Erythroblast (primary cell): ENCODE measurements at regions not wholly inside any gene's neighbourhood (a gene's known extent, or its start where the extent isn't known, plus 50 kb on each side); places are given as distances from the start of the nearest gene placed in this dataset.

Experiments
- GATA1 ChIP-seq: IDR thresholded peaks from 2 replicates; pipeline ENCODE4 v1.6.1; 2011; ENCODE audit warnings: low read depth, mild to moderate bottlenecking, control low read depth, low read length, moderate library complexity
- POLR2A ChIP-seq: IDR thresholded peaks from 2 replicates; pipeline ENCODE4 v1.6.1; 2011; ENCODE audit warnings: mild to moderate bottlenecking, low read length

DNA sequence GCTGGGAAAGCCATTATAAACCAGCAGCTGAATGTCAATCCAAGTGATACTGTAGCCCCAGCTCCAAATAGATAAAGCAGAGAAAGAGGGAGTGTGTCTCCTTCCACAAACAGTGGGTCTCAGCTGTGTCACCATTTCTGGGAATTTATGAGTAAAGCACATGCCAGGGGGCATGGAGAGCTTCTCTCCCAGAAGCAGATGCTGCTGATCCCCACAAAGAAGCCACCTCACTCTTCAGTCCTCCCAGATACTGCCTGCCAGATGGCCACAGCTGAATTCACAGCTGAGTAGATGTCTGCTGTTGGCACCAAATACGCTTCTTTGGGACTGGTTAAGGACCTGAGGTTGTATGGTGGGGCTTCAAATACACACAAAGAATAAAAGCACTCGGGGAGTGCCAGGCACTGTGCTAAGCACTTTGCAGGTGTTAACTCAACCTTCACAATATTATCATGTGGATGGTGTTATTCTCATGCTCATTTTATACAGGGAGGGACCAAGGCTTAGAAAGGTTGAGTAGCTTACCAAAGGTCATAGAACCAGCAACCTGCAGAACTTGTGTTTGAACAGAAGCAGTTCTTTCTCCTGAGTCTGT lies 298.3 kb downstream of the CDH11 start:
- no peak for TF ChIP-seq POLR2A
- TF ChIP-seq GATA1: no peak
